SK-MEL-5 (cell line): ENCODE measurements at regions not wholly inside any gene's neighbourhood (a gene's known extent, or its start where the extent isn't known, plus 50 kb on each side); places are given as distances from the start of the nearest gene placed in this dataset.
A peak's percentile ranks its signal among the peaks of the same experiment; 100 is the strongest.

Experiments
- DNase-seq: peaks from one replicate; pipeline ENCODE4 v3.0.0-alpha.2; 2016; ENCODE audit warnings: low read depth, low spot score
- in situ Hi-C: cut with HindIII; loops from 2 replicates; pipeline ENCODE4 v1.10.0; 2016; ENCODE audit warnings: low sequenced_read_pairs, high pct_unique_total_duplicates, low pct_unique_long_range_greater_than_20kb

GRCh38 chr2:21270083-21270491 is 146.3 kb downstream of the TDRD15 start:
- no peak for DNase-seq
- in situ Hi-C loops = no loop called here

GRCh38 chr2:21270708-21271122 is 146.9 kb downstream of the TDRD15 start:
- DNase-seq = no peak
- in situ Hi-C loops = no loop called here

GRCh38 chr2:21276163-21276562 is 152.4 kb downstream of the TDRD15 start:
- no peak for DNase-seq
- in situ Hi-C loops = no loop called here

- no peak for DNase-seq
- in situ Hi-C loops = no loop called here
Measured at GRCh38 chr2:21277068-21278056, 153.6 kb downstream of the TDRD15 start.

GRCh38 chr2:21279525-21279924 is 155.8 kb downstream of the TDRD15 start:
- no peak for DNase-seq
- in situ Hi-C loops = no loop called here

GRCh38 chr2:21280793-21281192 is 157.0 kb downstream of the TDRD15 start:
- in situ Hi-C loops = no loop called here
- DNase-seq = no peak

- DNase-seq = no peak
- in situ Hi-C loops = no loop called here
Measured at GRCh38 chr2:21281384-21281783, 157.6 kb downstream of the TDRD15 start.

GRCh38 chr2:21281791-21282514 is 158.2 kb downstream of the TDRD15 start:
- in situ Hi-C loops = no loop called here
- DNase-seq = no peak

- DNase-seq = no peak
- in situ Hi-C loops = no loop called here
Measured at GRCh38 chr2:21282515-21282898, 158.7 kb downstream of the TDRD15 start.

GRCh38 chr2:21288299-21288698 is 164.5 kb downstream of the TDRD15 start:
- no peak for DNase-seq
- in situ Hi-C loops = no loop called here

GRCh38 chr2:21288739-21289520 is 165.2 kb downstream of the TDRD15 start:
- DNase-seq = no peak
- in situ Hi-C loops = no loop called here

GRCh38 chr2:21289551-21289950 is 165.8 kb downstream of the TDRD15 start:
- in situ Hi-C loops = no loop called here
- DNase-seq = no peak

- no peak for DNase-seq
- in situ Hi-C loops = no loop called here
Measured at GRCh38 chr2:21289989-21290388, 166.2 kb downstream of the TDRD15 start.

GRCh38 chr2:21291426-21291825 is 167.7 kb downstream of the TDRD15 start:
- DNase-seq = peak; percentile 50
- in situ Hi-C loops = no loop called here

- no peak for DNase-seq
- in situ Hi-C loops = no loop called here
Measured at GRCh38 chr2:21294446-21294845, 170.7 kb downstream of the TDRD15 start.

GRCh38 chr2:21299411-21299810 is 175.6 kb downstream of the TDRD15 start:
- in situ Hi-C loops = no loop called here
- no peak for DNase-seq

GRCh38 chr2:21301871-21302455 is 178.2 kb downstream of the TDRD15 start:
- no peak for DNase-seq
- in situ Hi-C loops = no loop called here

- no peak for DNase-seq
- in situ Hi-C loops = no loop called here
Measured at GRCh38 chr2:21303876-21304275, 180.1 kb downstream of the TDRD15 start.
